ENCODE measurements at regions not wholly inside any gene's neighbourhood (a gene's known extent, or its start where the extent isn't known, plus 50 kb on each side); places are given as distances from the start of the nearest gene placed in this dataset.

DNA sequence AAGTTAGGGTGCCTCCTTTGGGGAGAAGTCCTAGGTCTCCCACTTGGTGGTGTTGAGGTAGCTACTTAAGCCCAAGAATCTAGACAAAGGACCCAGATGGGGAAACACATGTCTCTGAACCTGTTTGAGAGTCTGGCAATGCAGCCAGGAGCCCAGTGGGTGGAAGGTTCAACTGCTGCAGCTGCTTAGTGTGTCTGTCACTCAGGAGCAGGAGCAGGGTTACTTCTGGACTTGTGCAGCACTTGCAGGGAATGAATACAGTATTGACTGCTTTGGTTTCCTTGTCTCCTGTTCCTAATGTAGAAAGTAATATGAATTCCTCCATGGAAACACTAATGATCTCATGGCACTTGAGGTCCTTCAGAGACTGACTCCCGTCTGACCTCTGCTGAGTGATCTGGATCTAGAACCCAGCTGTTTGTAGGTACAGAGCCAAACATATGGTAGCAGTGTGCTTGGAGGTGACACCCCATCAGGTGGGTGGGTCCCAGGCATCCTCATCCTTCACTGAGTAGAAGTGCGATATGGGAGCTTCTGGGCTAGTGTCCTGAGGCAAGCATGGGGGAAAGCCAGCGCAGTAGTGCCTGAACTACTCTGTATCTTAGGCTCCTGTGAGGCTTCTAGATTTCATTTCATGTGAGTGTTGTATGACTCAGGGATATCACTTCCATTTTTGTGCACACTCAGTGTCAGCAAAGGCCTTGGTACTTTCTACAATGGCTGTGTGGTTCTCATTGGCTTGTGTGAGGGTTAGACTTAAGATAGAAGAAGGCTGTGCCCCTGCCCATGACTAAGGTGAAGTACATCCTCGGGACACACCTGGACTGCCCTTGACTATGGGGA lies 85.0 kb upstream of the WDR1 start:
- DNase-seq = no peak

DNA sequence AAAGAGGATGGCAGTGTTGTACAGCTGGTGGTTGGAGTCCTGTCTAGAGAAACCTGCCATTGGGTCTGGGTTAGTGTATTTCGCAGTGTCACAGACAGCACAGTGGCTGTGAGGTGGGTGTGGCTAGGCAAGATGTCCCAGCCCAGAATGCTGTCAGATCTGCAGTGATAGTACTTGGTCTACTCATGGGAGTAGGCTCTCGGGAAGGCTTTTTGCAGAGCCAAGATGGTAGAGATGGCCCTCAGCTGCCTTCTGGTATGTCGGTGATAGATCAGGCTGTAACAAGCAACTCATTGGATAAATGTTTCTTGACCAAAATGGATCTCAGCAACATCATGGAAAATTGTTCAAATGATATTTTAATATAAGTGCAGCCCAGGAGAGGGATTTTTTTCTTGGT lies 84.3 kb upstream of the WDR1 start:
- no peak for DNase-seq

DNA sequence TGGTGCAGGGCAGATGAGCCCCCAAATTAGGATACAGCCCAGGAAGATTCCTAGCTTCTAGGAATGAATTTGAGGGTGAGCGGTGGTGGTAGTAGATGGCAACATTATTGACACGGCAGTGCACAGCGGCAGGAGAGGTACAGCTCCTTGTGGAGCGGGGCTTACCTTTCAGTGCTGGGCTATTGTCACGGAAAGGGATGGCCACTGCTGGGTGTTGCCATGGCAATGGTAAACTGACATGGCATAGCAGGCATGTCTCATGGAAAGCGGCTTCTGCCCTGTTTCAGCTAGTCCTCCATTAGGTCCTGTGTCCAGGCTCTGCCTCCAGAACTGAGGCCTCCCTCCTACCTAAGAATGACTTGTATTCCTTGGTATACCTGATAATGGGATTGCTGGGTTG lies 81.8 kb upstream of the WDR1 start:
- DNase-seq = no peak

DNA sequence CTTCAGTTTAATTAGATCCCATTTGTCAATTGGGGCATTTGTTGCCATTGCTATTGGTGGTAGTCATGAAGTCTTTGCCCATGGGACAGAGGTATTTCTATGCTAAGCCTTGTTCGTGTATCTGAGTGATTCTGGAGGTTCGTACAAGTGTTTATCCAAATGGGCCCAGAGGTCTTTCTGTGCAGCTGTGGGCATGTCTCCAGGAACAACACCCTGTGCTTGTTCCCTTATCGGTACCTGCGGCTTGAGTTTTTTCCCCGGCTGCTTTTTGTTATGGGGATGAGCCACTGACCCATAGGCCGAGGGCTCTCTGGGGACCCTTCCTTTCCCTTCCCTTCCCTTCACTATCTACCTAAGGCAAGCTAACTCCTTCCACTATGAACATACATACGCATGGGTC lies 81.4 kb upstream of the WDR1 start:
- no peak for DNase-seq

DNA sequence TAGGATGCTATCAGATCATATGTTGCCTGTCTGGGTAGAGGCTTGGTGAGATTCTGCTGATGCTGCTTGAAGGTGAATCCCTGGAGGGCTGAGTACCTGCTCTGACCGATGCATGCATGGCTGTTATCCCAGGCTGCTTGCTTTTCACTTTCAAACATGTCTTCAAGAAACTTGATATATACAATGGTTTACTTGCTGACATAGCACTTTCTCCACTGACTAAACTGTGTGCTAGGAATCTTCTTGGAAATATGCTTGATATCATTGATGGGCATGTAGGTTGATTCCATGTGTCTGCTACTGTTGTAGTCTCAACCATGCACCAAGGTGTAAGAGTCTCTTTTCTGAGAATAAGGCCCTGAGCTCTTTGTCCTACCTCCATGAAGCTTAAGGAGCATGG lies 79.6 kb upstream of the WDR1 start:
- DNase-seq = no peak

DNA sequence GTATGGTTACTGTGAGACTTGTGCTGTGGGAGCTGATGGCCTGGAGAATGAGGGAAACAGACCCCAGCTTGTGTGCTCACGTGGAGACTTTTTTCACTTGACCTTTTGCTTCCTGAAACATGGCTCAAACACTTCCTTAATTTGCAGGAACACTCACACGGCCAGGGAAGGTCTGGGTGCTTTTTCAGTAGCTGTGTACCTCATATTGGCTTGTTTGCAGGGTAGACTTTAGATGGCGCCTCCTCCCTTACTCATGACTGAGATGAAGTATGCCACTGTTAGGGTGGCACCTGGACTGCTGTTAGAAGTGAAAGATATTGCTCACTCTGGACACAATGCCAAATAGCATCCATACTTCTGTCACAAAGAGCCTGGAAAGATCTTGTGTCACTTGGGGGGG lies 75.7 kb upstream of the WDR1 start:
- DNase-seq = no peak

DNA sequence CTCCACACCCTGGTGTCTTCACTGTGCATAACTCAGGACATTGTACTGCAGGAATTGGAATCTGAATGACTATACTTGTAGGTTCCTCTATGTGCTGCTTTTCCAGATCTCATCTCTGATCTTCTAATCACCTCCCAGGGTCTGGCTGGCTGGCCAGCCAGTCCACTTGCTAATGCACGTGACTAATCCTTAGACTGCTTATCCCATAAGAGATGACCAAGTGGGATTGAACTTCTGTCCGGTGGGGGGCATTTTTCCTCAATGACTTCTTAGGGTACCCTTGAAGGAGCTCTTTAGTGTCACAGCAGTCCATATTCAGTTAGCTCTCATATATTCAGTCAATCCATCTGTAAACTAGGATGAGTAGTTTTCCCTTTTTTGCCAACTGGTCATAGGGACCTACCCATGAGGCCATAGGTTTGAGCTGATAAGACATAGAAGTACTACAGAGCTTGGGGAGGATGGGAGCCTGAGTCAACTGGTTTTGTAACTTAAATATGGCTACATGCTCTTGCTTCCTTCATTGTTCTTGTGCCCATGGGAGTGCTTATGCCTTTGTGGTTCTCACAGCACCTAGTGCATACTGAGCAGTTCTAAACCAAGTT lies 71.9 kb upstream of the WDR1 start:
- DNase-seq = no peak

DNA sequence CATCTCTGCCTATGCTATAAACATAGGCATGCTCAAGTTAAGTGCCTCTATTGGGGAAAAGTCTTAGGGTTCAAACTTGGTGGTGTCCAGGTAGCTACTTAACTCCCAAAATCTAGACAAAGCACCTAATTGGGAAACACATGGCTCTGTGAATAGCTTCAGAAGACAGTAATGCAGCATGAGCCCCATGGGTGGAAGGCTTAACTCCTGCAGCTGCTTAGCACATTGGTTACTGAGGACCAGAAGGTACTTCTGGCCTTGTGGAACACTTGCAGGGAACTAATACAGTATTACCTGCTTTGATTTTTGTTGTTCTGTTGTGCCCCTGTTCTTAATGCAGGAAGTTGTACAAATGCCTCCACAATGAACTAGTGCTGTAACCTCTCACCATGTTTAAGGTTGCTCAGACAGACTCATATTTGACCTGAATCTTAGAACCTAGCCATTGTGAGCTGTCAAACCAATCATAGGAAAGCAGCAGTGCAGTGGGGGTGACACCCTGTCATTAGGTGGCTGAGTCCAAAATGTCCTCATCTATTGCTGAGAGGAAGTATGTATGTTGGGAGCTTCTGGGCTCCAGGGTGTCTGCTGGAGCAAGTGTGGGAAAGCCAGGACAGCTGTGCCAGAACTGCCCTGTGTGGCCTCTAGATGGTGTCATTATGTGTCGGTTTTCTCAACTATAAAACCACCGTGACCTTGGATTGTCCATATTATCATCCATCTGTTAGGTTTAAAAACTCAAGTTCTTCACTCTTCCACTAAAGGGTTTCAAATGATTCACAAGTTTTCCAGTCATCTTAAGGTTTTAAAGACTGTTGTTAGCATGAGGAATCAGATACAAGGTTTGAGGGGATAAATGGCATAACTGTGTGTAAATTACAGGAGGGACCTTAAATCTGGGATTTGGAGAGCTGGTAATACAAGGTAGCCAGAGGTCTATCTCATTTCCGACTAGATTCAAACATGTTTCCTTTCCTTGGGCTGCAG lies 69.9 kb upstream of the WDR1 start:
- no peak for DNase-seq

DNA sequence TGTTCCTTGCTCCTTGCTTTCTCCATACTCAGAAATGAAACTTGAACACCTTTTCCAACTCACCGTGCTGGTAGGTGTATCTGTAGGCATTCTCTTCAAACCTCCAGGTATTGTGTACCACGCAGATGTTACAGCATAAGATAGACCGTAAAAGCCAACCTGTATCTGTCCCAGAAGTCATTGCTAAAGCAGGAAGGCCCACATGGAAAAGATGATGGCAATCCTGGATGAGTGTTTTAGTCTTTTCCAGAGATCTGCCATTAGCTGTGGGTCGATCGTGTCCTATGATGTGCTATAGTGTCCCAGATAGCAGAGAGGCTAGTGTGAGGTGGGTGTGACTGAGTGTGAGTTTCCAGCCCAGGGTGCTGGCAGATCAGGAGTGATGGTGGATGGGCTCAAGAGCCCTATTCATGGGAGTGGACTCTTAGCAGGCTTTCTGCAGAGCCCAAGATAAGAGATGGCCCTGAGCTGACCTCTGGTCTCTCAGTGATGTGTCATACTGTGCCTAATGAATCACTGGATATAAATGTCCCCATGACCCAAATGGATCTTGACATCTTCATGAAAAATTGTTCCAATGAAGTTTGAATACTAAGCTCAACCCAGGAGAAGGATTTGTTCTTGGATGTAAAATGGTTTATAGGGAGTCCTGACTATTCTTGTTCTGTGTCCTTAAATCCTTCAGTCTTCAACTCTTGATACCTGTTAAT lies 69.1 kb upstream of the WDR1 start:
- DNase-seq = no peak

DNA sequence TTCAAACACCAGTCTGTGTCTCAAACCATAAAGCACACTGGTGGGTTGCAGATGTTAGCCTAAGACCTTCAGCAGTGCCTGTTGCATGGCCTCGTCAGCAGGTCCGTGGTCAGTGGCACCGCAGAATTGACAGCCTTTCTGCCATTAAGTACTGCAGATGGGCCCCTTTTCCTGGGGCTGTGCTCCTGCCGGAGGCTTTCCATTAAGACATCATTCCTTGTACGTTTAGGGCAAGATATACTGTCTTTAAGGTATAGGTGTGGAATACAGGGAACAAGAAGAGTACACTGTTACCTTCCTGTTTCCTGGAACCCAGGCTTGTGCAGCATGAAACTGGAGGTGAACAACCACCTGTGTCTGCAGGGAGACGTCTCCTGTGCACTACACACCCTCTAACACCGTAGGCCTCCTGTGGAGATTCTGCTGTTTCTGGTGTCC lies 67.9 kb upstream of the WDR1 start:
- no peak for DNase-seq

DNA sequence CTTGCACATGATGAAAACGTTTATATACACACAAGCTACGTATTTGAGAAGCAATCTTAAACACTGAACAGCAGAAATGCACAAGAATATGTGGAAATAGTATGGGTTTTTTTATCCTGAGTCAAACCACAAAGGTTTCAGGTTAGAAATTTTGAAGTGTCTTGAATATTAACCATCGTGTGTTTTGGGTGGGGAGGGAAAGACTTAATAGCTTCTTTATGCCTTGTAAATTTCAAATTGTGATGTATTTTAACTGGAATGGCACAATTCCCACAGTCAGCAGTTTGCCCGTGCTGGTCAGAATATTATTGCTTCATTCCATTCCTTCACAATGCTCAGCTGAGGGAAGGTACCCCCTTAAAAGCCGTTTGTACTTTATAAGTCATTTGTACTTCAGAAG lies 67.4 kb upstream of the WDR1 start:
- DNase-seq = peak; percentile 8

DNA sequence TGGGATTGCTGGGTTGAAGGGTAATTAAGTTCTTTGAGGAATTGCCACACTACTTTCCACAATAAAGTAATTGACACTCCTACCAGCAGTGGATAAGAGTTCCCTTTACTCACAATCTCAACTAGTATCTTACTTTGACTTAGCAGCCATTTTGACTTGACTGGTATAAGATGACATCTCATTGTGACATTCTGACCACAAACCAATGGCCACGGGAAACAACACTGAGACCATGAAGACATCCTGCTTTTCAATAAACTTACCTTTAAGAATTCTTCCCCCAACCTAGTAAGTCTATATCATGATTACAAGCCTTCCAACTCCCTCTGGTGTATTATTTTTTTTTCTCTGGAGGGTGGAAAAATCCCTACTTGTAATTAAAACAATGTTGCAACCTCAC lies 66.9 kb upstream of the WDR1 start:
- DNase-seq = no peak

DNA sequence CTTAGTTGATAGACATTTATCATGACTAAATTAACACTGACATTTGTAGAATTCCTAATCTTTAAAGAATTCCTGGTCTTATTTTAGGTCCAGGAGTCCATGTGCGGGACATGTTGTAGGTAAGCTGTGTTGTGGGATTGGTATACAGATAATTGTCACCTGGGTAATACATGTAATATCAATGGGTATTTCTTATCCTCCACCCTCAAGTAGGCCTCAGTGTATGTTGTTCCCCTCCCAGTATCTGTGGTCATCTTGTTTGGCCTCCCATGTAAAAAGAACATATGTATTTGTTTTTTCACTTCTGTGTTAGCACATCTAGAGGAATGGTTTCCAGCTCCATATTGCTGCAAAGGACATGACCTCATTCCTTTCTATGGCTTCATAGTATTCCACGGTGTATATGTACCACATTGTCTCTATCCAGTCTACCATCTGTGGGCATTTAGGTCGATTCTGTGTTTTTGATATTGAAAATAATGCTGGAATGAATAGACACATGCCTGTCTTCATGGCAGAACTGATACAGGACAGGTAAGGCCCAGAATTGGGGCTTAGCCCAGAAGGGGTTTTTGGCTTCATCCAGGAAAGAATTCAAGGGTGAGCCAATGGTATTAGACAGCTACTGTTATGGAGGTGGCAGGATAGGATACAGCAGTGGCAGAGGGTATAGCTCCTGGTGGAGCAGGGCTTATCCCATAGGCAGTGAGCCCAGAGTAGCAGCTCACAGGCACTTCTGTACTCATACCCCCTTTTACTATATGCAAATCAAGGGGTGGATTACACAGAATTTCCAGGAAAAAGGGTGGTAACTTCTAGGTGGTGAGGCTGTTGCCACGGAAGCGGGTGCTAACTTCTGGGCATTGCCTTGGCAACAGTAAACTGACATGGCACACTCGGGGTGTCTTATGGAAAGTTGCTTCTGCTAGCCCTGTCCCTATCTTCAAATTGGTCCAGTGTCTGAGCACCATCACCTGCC lies 66.1 kb upstream of the WDR1 start:
- no peak for DNase-seq

DNA sequence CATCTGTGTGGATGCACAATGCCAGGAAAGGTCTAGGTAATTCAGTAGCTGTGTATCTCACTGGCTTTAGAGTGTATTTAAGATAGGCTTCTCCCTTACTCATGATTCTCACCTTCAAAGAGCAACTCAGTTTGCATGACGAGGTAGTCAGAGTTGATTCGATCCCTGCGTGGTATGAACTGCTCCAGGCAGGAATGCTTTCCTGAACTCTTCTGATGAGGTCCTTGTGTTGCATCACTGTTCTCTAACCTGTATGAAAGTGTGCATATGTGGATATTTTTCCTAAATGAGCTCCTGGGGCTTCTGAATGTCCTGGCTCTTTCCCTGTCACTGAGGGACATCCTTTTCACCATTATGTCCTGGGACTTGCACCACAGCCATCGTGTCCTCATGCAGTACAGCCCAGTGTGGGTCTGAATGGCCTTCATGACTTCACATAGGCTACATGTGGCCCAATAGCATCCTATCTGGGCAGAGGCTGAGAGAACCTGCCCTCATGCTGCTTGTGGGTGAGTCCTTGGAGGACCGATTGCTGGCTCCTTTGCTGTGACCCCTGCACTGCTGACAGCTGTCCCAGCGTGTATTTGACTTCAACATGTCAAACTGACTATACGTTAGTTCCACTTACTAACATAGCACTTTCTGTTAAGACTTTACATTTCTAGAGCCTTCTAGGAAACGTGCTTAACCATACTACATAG lies 65.3 kb upstream of the WDR1 start:
- DNase-seq = no peak

DNA sequence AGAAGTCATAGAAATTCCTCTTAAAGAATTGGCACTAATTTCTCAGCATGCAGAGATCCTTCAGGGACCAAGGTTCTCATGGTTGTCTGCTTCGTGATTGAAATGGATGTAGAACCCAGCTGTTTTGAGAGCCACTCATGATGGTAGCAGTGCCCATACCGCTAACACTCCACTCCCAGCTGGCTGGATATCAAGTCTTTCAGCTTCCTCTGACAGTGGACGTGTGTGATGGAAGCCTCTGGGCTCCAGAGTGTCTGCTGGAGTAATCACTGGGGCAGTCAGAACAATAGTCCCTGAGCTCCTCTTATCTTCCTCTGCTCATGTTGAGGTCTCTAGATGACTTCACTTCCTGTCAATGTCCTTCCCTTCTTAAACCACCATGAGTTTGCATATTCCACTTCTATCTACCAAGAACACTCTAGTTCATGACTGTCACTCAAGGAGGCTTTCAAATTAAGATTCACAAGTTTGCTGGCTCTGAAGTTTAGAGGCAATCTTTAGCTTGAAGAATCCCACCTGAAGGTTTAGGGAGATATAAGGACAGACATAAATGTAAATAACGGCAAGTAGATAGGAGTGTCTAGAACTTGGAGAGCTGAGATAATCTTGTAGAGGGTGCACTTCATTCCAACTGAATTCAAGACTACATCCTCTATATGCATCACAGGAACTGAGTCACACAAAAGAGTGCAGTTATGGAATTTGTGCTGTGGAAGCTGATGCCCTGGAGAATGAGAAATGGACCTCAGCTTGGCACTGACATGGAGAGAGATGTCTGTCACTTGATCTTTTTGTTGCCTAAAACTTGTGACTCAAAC lies 64.5 kb upstream of the WDR1 start:
- DNase-seq = peak; percentile 24

DNA sequence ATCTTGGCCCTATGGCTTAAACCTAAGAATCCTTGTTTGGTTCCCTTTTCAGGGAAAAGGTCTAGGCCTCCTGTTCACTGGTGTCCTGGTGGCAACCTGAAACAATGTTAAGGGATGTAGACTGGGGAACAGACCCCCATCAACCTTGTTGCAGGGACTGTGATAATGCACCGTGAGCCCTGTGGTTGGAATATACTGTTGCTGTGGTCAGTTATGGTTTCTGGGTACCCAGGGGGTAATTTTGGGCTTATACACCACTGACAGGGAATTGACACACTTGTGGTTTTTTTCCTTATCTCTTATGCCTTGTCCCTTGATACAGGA lies 64.0 kb upstream of the WDR1 start:
- DNase-seq = no peak

DNA sequence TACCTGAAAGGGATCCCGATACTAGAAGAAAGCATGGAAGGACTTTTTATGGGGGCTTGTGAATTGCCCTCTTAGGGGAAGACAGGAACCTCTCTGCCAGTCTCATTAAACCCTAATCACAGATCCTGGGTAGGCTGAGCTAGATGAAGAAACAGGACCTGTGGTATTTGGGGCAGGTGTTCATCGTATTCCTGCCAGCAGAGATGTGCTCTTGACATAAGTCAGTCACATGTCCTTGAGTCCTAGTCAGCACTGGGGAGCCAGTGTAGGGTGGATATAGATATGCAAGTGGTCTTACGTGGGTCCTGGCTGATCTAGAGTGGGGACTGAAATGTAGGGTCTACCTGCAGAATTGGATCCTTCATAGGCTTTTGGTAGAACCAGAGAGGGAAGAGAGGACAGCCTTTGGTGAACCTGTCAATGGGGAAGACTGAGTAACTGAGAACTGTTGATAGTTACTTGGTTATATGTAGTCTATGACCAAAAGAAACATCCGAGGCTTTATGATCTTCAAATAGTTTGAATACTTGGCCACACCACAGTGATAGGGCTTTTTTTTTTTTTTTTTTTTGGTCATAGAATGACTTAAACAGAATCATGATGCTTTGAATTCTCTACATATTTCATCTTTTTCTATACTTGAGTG lies 63.5 kb upstream of the WDR1 start:
- no peak for DNase-seq

DNA sequence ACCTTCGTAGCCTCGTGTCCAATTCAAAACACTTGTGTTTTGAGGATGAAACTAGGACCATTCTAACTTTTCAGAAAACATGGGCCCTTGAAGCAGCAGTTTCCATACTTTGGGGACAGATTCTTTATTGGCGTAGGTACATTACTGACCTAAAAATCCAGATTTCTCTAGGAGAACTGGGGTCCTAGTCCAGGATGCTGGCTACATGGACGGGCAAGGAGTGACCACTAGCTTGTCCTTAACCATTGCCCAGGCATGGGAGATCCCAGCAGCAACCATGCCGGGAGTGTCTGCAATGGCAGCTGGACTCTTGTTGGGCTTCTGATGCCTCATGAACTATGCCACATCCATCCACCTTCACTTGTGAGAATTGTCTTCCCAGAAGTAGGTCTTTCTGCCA lies 62.2 kb upstream of the WDR1 start:
- DNase-seq = no peak

DNA sequence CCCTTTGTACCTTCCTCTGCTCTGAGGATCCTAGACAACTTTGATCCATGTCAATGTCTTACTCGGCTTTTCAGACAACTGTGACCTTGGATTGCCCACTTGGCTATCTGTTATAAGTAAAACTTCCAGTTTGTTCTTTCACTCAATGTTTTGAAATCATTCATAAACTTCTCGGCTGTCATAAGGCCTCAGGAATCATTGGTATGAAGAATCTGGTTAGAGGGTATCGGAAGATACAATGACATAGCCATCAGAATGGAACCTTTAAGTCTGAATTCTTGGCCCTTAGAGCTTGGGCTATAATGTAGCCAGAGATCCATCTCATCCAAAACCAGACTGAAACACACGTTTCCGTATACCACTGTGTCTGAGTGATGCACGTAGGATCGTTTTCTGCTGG lies 59.0 kb upstream of the WDR1 start:
- no peak for DNase-seq

All from DMS79 treated with DMSO at 0.1 percent for 48 hours (cell line).